Stomach (tissue), 8 donors: ENCODE measurements at regions not wholly inside any gene's neighbourhood (a gene's known extent, or its start where the extent isn't known, plus 50 kb on each side); places are given as distances from the start of the nearest gene placed in this dataset.

Experiments used
- DNase-seq, 2 donors: peaks; one replicate each; pipeline versions ENCODE4 v3.0.0 to v3.0.0-alpha.2; 2013 to 2019
- H3K27ac ChIP-seq, 5 donors: fragments of 200-600 bp in 4 of 5; sonication (generic) in 4 of 5; one replicate each; pipeline ENCODE4 v1.5.1; 2013 to 2019; ENCODE audit warnings: mild to moderate bottlenecking in 1 of 5, moderate library complexity in 1 of 5
- H3K27me3 ChIP-seq, 3 donors: fragments of 200-600 bp; sonication (generic); one replicate each; pipeline ENCODE4 v1.5.1; 2017 to 2019; ENCODE audit warnings: mixed run types in 1 of 3
- H3K36me3 ChIP-seq, 4 donors: fragments of 200-600 bp; sonication (generic); 1 replicate in 3 of 4; 2 replicates in 1 of 4; pipeline ENCODE4 v1.5.1; 2016 to 2019
- H3K4me1 ChIP-seq, 4 donors: fragments of 200-600 bp; sonication (generic); one replicate each; pipeline ENCODE4 v1.5.1; 2016 to 2019
- H3K4me3 ChIP-seq, 4 donors: fragments of 200-600 bp; sonication (generic) in 3 of 4; one replicate each; pipeline ENCODE4 v1.5.1; 2016 to 2019; ENCODE audit warnings: mild to moderate bottlenecking in 1 of 4
- H3K9me3 ChIP-seq, 4 donors: fragments of 200-600 bp; sonication (generic); one replicate each; pipeline ENCODE4 v1.5.1; 2016 to 2019
- EP300 ChIP-seq: sonication (generic); formaldehyde crosslinking; IDR thresholded peaks from one replicate; pipeline ENCODE4 v1.6.1; 2017; ENCODE audit warnings: antibody characterized with exemption
- POLR2A ChIP-seq, 4 donors: fragments of 450-650 bp; IDR thresholded peaks; one replicate each; pipeline ENCODE4 v1.6.1; 2016; ENCODE audit warnings: antibody characterized with exemption in 4 of 4, control low read depth in 2 of 4, mild to moderate bottlenecking in 1 of 4, moderate library complexity in 1 of 4
- POLR2AphosphoS5 ChIP-seq, 3 donors: sonication (generic); formaldehyde crosslinking; IDR thresholded peaks; one replicate each; pipeline ENCODE4 v1.6.1; 2016; ENCODE audit warnings: antibody characterized with exemption in 3 of 3
- WGBS, 5 donors: extraction: QIAGEN DNeasy Blood & Tissue Kit in 3 of 5; methylation state at CpG; one replicate each; pipeline versions ENCODE4 v1.1.5 to v1.1.7; 2013 to 2018; 5-methylcytosine and 5-hydroxymethylcytosine counted together
- intact Hi-C: fragments of 100-400 bp; cut with DNase I; formaldehyde crosslinking; loops from one replicate; pipeline ENCODE4 v1.15.1; 2023; ENCODE audit warnings: low total_unique reads
- TF ChIP-seq, protein P1 (sequence below), 7 experiments: fragments of 450-650 bp in 4 of 7; fragments of 200-600 bp in 3 of 7; sonication (generic) in 3 of 7; IDR thresholded peaks; one replicate each; pipeline ENCODE4 v1.5.1; 2016 to 2019; ENCODE audit warnings: antibody characterized with exemption in 7 of 7, control low read depth in 2 of 7, mild to moderate bottlenecking in 1 of 7
- donor health status: healthy with polysubstance abuse.
- donor health status: Bipolar disorder and iron deficiency.
- donor health status: healthy.

DNA sequence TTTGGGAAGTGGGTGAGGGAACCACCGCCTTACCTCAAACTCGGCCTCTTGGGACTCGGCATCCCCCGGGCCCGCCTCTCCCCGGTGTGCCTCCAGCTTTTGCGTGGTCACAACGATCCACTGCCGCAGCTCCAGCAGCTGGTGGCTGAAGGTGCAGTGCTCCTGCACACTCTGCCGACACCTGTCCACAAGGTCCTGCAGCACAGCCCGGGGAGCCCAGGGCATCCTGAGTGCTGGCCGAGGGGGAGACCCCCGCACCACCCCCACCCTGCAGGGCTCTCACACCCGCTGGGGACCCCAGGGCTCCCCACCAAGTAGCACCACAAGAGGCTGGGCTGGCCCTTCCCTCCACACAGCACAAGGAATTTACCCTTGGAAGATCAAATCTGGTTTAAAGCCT, 76.6 kb downstream of the SYNE3 start:
- Histone ChIP-seq H3K4me3 (no peak overlapping the region), H3K27me3 (no peaks in the 10 kb centered on the region), H3K27ac (no peak overlapping the region), H3K36me3 (peaks cover 0 to 56% (median 44%) of the 10 kb centered on the region in 4 donors), H3K9me3 (no peaks in the 10 kb centered on the region), H3K4me1 (peaks cover 0 to 5% (median 0%) of the 10 kb centered on the region in 4 donors)
- intact Hi-C loops, result loop anchor here (5.0 to 10.0 kb wide), 3 partner anchors 87 to 755 kb away; no protein-coding TSS in a partner anchor
- no peak for TF ChIP-seq EP300
- TF ChIP-seq POLR2A (IDR thresholded peaks at IDR 0.05), result no peak
- TF ChIP-seq, protein P1, sequence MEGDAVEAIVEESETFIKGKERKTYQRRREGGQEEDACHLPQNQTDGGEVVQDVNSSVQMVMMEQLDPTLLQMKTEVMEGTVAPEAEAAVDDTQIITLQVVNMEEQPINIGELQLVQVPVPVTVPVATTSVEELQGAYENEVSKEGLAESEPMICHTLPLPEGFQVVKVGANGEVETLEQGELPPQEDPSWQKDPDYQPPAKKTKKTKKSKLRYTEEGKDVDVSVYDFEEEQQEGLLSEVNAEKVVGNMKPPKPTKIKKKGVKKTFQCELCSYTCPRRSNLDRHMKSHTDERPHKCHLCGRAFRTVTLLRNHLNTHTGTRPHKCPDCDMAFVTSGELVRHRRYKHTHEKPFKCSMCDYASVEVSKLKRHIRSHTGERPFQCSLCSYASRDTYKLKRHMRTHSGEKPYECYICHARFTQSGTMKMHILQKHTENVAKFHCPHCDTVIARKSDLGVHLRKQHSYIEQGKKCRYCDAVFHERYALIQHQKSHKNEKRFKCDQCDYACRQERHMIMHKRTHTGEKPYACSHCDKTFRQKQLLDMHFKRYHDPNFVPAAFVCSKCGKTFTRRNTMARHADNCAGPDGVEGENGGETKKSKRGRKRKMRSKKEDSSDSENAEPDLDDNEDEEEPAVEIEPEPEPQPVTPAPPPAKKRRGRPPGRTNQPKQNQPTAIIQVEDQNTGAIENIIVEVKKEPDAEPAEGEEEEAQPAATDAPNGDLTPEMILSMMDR (IDR thresholded peaks at IDR 0.05), result no peak
- TF ChIP-seq POLR2AphosphoS5 (IDR thresholded peaks at IDR 0.05), result no peak
- no peak for DNase-seq
- 85 to 89% (median 89%) methylated on average over 9 to 14 of the region's 14 CpGs for WGBS, 5 donors

DNA sequence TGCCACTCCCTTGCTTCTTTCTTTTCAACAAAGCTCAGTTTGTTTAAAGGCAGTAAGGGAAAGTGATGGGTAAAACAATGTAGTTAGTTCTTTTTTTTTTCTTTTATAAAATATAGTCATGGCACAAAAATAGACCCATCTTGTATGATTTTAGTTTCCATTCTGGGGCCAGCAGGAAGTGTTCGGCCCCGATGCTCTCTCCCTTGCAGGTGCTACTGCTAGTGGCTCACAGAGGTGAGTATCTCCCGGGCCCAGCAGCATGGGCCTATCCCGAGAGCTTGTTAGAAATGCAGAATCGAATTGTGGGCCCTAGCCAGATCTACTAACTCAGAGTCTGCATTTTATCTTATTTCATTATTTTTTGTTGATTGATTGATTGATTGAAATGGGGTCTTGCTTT, 78.7 kb downstream of the SYNE3 start:
- intact Hi-C loops, result loop anchor here (10.0 kb wide), 2 partner anchors 333 to 753 kb away; no protein-coding TSS in a partner anchor
- H3K27ac ChIP-seq, result no peak overlapping the region
- H3K4me3 ChIP-seq, result no peak overlapping the region
- H3K27me3 ChIP-seq, result no peaks in the 10 kb centered on the region
- peaks cover 0 to 70% (median 63%) of the 10 kb centered on the region in 4 donors for H3K36me3 ChIP-seq
- WGBS, 5 donors, result 90 to 98% (median 93%) methylated on average over 5 of the region's 5 CpGs
- H3K9me3 ChIP-seq, result no peaks in the 10 kb centered on the region
- DNase-seq, result no peak
- peaks cover 0 to 4% (median 0%) of the 10 kb centered on the region in 4 donors for H3K4me1 ChIP-seq
- TF ChIP-seq POLR2AphosphoS5 (IDR thresholded peaks at IDR 0.05) (no peak), EP300 (no peak), POLR2A (IDR thresholded peaks at IDR 0.05) (no peak)
- TF ChIP-seq, protein P1 (IDR thresholded peaks at IDR 0.05), result no peak

DNA sequence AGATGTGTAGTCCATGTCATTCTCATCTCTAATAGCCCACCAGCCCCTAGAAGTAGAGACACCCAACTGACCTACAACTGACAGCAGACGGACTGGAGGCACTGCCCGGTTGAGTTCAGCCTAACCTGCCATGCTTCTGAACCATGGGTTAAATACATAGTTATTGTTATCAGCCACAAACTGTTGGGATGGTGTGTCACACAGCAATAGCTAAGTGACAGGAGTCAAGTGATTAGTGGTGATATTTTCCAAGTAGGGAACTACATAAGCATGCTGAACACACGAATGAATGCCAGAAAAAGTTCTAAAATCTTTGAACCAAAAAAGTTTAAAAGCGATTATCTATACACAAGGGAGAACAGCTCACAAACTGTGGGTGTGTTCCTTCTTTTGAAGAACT, 80.1 kb downstream of the SYNE3 start:
- WGBS, 5 donors, result 48 to 79% (median 65%) methylated on average over 4 of the region's 4 CpGs
- Histone ChIP-seq H3K36me3 (peaks cover 3 to 83% (median 71%) of the 10 kb centered on the region in 4 donors), H3K4me3 (no peak overlapping the region), H3K9me3 (no peaks in the 10 kb centered on the region), H3K4me1 (no peaks in the 10 kb centered on the region), H3K27ac (no peak overlapping the region), H3K27me3 (no peaks in the 10 kb centered on the region)
- TF ChIP-seq POLR2A (IDR thresholded peaks at IDR 0.05) (no peak), EP300 (no peak), POLR2AphosphoS5 (IDR thresholded peaks at IDR 0.05) (no peak)
- TF ChIP-seq, protein P1 (IDR thresholded peaks at IDR 0.05), result no peak
- no peak for DNase-seq
- intact Hi-C loops, result loop anchor here (10.0 kb wide), 2 partner anchors 332 to 752 kb away; no protein-coding TSS in a partner anchor

DNA sequence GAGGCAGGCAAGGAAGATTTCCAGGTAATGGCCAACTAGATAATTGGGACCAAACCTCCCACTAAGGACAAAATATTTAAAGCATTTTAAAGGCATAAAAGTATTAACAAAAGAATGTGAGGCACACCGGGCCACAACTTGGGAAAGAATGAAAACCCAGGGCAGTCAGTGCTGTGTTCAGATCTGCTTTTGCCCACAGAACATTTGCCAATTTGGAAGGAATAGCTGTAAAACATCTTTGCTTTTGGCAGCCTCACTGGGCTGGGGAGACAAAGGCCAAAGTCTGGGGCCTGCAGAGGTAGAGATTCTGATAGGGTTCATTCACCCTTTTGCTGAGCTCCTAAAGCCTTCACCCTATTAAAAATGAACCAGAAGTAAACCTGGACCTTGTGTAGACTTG, 82.3 kb downstream of the SYNE3 start:
- no peak for DNase-seq
- TF ChIP-seq EP300, result no peak
- TF ChIP-seq POLR2A (IDR thresholded peaks at IDR 0.05), result no peak
- no peak for TF ChIP-seq POLR2AphosphoS5 (IDR thresholded peaks at IDR 0.05)
- TF ChIP-seq, protein P1 (IDR thresholded peaks at IDR 0.05), result no peak
- Histone ChIP-seq H3K9me3 (no peaks in the 10 kb centered on the region), H3K36me3 (peaks cover 3 to 92% (median 64%) of the 10 kb centered on the region in 4 donors), H3K4me3 (no peak overlapping the region), H3K4me1 (no peaks in the 10 kb centered on the region), H3K27me3 (no peaks in the 10 kb centered on the region), H3K27ac (no peak overlapping the region)
- intact Hi-C loops, result loop anchor here (10.0 kb wide), 2 partner anchors 329 to 749 kb away; no protein-coding TSS in a partner anchor
- 62 to 88% (median 71%) methylated on average over 1 of the region's 1 CpG for WGBS, 5 donors
